ENCODE measurements at regions not wholly inside any gene's neighbourhood (a gene's known extent, or its start where the extent isn't known, plus 50 kb on each side); places are given as distances from the start of the nearest gene placed in this dataset.

- TF ChIP-seq CTCF (IDR thresholded peaks at IDR 0.05 in 8 of 11, conservative IDR thresholded peaks at IDR 0.05 in 3 of 11): no peak
- no peak for TF ChIP-seq POLR2A (IDR thresholded peaks at IDR 0.05)
- no peak for TF ChIP-seq POLR2AphosphoS5 (IDR thresholded peaks at IDR 0.05)
Measured at GRCh38 chr4:123007679-123008078, 85.3 kb upstream of the NUDT6 start.

All from spleen (tissue), 7 donors.